ENCODE measurements at regions not wholly inside any gene's neighbourhood (a gene's known extent, or its start where the extent isn't known, plus 50 kb on each side); places are given as distances from the start of the nearest gene placed in this dataset.
A peak's percentile ranks its signal among the peaks of the same experiment; 100 is the strongest.
"Not testable (repeated sequence)": the region's sequence is repeated elsewhere in the genome, so short reads cannot be mapped to it uniquely, and the experiment has no call there.

- no peak overlapping the region for H3K27ac ChIP-seq
- ATAC-seq: no peak
- H3K9me3 ChIP-seq: no peaks in the 10 kb centered on the region
- no peaks in the 10 kb centered on the region for H3K4me1 ChIP-seq
- no peak for TF ChIP-seq CTCF (IDR thresholded peaks at IDR 0.05)
- no peaks in the 10 kb centered on the region for H3K36me3 ChIP-seq
- no peaks in the 10 kb centered on the region for H3K27me3 ChIP-seq
- DNase-seq: no peak
- intact Hi-C loops (cut with DNase I): no loop called here
- no peak overlapping the region for H3K4me3 ChIP-seq
Measured at GRCh38 chr1:239979456-239979855, 112.2 kb upstream of the FMN2 start.

GRCh38 chr1:239982762-239983161 is 108.9 kb upstream of the FMN2 start:
- H3K36me3 ChIP-seq: no peaks in the 10 kb centered on the region
- no peaks in the 10 kb centered on the region for H3K27me3 ChIP-seq
- DNase-seq: no peak
- intact Hi-C loops (cut with DNase I): no loop called here
- TF ChIP-seq CTCF (IDR thresholded peaks at IDR 0.05): no peak
- no peak overlapping the region for H3K4me3 ChIP-seq
- H3K9me3 ChIP-seq: no peaks in the 10 kb centered on the region
- no peak overlapping the region for H3K27ac ChIP-seq
- ATAC-seq: no peak
- no peaks in the 10 kb centered on the region for H3K4me1 ChIP-seq

DNA sequence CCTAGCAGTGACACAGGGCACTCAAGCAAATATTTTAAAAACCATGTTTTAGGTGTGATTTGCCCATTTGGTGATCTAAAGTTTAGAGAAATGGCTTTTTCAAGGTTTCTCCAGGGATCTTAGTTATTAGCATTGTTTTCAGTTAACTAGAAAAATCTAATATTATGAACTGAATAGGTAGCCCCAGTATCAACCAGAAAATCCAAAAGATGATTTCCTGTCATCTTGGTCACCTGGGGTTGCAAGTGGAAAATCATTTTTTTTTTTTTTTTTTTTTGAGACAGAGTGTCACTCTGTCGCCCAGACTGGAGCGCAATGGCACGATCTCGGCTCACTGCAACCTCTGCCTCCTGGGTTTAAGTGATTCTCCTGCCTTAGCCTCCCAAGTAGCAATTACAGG is 106.6 kb upstream of the FMN2 start:
- ATAC-seq (no peak), DNase-seq (no peak)
- H3K36me3 ChIP-seq: no peaks in the 10 kb centered on the region
- TF ChIP-seq CTCF (IDR thresholded peaks at IDR 0.05): no peak
- intact Hi-C loops (cut with DNase I): no loop called here
- no peak overlapping the region for H3K27ac ChIP-seq
- H3K9me3 ChIP-seq: no peaks in the 10 kb centered on the region
- H3K27me3 ChIP-seq: no peaks in the 10 kb centered on the region
- no peaks in the 10 kb centered on the region for H3K4me1 ChIP-seq
- no peak overlapping the region for H3K4me3 ChIP-seq

GRCh38 chr1:239987103-239987745 is 104.5 kb upstream of the FMN2 start:
- H3K36me3 ChIP-seq: no peaks in the 10 kb centered on the region
- ATAC-seq (peak; percentile 47), DNase-seq (no peak)
- no peaks in the 10 kb centered on the region for H3K9me3 ChIP-seq
- intact Hi-C loops (cut with DNase I): no loop called here
- TF ChIP-seq CTCF (IDR thresholded peaks at IDR 0.05): peak; percentile 80
- no peak overlapping the region for H3K4me3 ChIP-seq
- no peaks in the 10 kb centered on the region for H3K4me1 ChIP-seq
- no peaks in the 10 kb centered on the region for H3K27me3 ChIP-seq
- no peak overlapping the region for H3K27ac ChIP-seq

GRCh38 chr1:239989990-239990389 is 101.7 kb upstream of the FMN2 start:
- ATAC-seq (no peak), DNase-seq (no peak)
- H3K4me1 ChIP-seq: no peaks in the 10 kb centered on the region
- intact Hi-C loops (cut with DNase I): no loop called here
- H3K27ac ChIP-seq: no peak overlapping the region
- no peak for TF ChIP-seq CTCF (IDR thresholded peaks at IDR 0.05)
- H3K9me3 ChIP-seq: no peaks in the 10 kb centered on the region
- no peaks in the 10 kb centered on the region for H3K36me3 ChIP-seq
- H3K27me3 ChIP-seq: peaks cover 13% of the 10 kb centered on the region
- H3K4me3 ChIP-seq: no peak overlapping the region

GRCh38 chr1:239992566-239992965 is 99.1 kb upstream of the FMN2 start:
- intact Hi-C loops (cut with DNase I); H3K27ac ChIP-seq; H3K9me3 ChIP-seq; H3K36me3 ChIP-seq; DNase-seq; H3K4me1 ChIP-seq; ATAC-seq; H3K4me3 ChIP-seq: not testable (repeated sequence)
- peaks cover 37% of the 10 kb centered on the region for H3K27me3 ChIP-seq

All from upper lobe of right lung (tissue), 1 donor.